Testis (tissue), 2 donors: ENCODE measurements at regions not wholly inside any gene's neighbourhood (a gene's known extent, or its start where the extent isn't known, plus 50 kb on each side); places are given as distances from the start of the nearest gene placed in this dataset.

Experiments used
- CTCF ChIP-seq, 3 experiments: fragments of 450-650 bp in 2 of 3; fragments of 200-600 bp in 1 of 3; sonication (generic) in 1 of 3; IDR thresholded peaks; one replicate each; pipeline ENCODE4 v1.5.1; 2016 to 2019; ENCODE audit warnings: antibody characterized with exemption in 3 of 3, mild to moderate bottlenecking in 2 of 3, moderate library complexity in 1 of 3
- POLR2A ChIP-seq: fragments of 450-650 bp; IDR thresholded peaks from one replicate; pipeline ENCODE4 v1.6.1; 2017; ENCODE audit warnings: antibody characterized with exemption, mild to moderate bottlenecking, moderate library complexity

DNA sequence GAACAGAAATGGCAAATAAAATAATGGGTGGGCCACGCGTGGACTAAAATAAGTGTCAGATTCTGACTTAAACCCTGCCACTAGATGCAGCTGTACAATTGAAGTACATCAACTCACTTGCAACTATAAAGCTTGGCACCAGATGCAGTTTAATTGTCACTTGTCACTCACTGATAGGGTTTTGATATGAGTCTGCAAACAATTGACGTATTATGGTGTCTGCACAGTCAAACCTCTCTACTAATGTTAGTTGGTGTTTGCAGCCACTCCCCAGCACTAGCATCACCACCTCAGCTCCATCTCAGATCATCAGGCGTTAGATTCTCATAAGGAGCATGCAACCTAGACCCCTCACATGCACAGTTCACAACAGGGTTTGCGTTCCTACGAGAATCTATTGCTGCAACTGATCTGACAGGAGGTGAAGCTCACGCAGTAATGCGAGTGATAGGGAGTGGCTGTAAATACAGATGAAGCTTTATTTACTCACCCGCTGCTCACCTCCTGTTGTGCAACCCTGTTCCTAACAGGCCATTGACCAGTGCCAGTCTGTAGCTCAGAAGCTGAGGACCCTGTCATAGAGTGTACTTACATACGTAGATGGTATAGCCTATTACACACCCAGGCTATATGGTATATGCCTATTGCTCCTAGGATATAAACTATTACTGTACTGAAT, 72.1 kb upstream of the SEMA6A start:
- no peak for TF ChIP-seq CTCF (IDR thresholded peaks at IDR 0.05)
- no peak for TF ChIP-seq POLR2A
